ENCODE measurements at regions not wholly inside any gene's neighbourhood (a gene's known extent, or its start where the extent isn't known, plus 50 kb on each side); places are given as distances from the start of the nearest gene placed in this dataset.

DNA sequence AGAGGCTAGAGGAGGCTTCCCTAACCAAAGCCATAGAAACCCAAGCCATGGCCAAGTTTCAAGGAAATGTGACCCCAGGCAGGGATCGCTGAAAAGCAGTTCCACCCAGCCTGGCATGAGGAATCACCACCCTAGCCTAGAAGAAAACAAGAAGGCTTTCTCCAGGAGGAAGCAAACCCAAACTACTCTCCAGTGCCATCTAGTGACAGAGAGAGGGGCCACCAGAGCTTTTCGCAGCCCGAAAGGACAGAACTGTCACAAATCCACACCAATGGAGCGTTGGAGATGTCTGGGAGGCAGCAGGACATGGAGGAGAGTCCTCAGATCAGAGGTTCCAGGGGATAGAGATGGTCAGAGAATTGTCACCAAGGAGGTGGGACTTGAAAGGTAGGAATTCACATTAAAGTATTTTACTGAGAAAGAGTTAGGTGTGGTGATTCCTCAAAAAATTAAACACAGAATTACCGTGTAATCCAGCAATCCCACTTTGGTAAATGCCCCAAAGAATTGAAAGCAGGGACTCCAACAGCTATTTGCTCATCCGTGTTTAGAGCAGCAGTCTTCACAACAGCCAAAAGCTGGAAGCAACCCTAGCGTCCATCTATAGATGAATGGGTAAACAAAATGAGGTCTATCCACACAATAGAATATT is 67.3 kb upstream of the NUP50 start:
- no peak for DNase-seq

DNA sequence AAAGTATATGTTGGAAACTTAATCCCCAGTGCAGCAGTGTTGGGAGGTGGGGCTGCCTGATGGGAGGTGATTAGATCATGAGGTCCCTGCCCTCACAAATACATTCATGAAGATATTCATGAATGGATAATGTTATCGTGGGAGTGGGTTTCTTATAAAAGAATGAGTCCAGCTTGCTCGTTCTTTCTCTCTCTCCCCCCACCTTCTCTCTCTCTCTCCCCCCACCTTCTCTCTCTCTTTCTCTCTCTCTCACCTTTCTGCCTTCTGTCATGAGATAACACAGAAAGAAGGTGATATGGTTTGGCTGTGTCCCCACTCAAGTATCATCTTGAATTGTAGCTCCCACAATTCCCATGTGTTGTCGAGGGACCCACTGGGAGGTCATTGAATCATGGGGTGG is 66.7 kb upstream of the NUP50 start:
- DNase-seq = no peak

- DNase-seq = no peak
These were observed 65.7 kb upstream of the NUP50 start for GRCh38 chr22:45098056-45098455.

DNA sequence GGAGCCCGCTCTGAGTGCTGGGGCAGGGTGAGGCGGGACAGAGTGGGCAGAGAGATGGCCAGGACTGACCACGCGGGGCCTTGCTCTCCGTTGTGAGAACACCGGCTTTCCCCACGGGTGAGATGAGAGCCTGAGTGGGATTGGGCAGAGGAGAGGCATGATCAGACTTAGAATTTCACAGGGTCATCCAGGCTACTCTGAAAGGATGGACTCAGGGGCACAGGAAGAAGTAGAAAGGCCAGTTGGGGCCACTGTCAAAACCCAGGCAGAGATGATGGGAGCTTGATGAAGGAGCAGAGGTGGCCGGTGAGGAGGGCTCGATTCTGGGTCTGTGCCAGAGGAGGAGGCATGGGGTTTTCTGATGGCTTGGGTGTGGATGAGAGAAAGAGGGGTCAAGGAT is 63.8 kb upstream of the NUP50 start:
- DNase-seq = no peak

- DNase-seq = peak; percentile 15
These were observed 62.1 kb upstream of the NUP50 start for GRCh38 chr22:45101515-45102227.

DNA sequence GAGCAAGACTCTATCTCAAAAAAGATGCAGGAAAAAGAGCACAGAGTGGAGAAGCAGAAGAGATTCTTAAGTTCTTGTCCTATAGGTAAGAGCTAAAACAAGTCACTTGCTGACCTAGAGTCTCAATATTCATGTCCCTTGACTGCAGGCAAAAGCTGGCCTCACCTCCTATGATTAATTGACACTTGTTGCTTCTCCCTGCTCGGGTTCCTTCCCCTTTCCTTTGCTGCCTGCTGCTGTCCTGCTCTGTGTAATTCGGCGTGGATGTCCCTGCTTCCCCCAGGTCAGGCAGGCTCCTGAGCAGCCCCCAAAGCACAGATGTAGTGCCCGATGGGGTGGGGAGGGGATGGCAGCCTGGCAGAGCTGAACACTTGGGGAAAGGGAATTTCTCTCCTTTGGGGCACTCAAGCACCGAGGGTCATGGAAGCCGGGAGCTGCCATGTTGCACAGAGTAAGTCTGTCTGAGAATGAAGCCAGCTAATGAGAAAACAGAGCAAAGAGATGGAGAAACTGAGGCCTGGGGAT is 60.8 kb upstream of the NUP50 start:
- DNase-seq = no peak

- no peak for DNase-seq
These were observed 60.0 kb upstream of the NUP50 start for GRCh38 chr22:45103756-45104155.

GRCh38 chr22:45104313-45104712 is 59.4 kb upstream of the NUP50 start:
- no peak for DNase-seq

GRCh38 chr22:45105281-45105702 is 58.4 kb upstream of the NUP50 start:
- no peak for DNase-seq

- no peak for DNase-seq
These were observed 56.1 kb upstream of the NUP50 start for GRCh38 chr22:45107671-45108070.

- DNase-seq = no peak
These were observed 51.4 kb upstream of the NUP50 start for GRCh38 chr22:45112136-45112879.

Measured in central memory CD4-positive, alpha-beta T cell (primary cell).